SKM-1 treated with dmso at 0.1 percent for 144 hours (cell line): ENCODE measurements at regions not wholly inside any gene's neighbourhood (a gene's known extent, or its start where the extent isn't known, plus 50 kb on each side); places are given as distances from the start of the nearest gene placed in this dataset.

Experiments
- DNase-seq: peaks from one replicate; lab custom pipeline; 2025; ENCODE audit not compliant: unreplicated experiment; lab: John Stamatoyannopoulos, UW

DNA sequence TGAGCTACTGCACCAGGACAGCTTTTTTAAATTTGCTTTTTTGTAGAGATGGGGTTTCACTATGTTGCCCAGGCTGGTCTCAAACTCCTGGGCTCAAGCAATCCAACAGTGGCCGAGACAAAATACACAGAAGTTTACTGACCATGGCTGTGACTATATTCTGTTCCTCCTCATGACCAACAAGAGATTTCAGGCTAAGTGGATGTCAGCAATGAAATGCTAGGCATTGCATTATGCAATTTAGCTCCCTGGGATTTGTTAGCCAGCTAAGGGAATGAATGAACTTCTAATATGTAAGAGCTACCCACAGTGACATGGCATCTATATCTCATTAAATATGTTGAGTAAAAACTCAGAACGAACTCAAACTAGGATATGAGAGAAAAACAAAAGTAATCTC is 81.9 kb upstream of the MBOAT2 start:
- DNase-seq = no peak

DNA sequence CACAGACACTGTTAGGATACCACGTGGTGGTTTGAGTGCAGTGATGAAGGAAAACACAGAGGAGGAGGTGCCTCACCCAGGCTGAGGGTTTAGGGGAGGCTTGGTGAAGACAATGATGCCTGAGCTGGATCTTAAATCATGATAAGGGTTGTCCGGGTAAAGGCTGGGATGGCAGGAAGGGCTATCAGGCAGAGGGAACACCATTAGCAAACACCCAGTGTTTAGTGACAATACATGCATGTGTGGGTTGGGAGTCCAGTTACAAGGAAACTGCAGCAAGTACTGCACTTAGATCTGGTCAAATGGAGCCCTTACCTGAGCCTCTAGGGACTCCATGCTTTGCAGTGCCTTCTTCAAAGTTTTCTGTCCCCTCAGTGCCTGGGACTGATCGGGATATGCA is 79.8 kb upstream of the MBOAT2 start:
- DNase-seq = no peak

DNA sequence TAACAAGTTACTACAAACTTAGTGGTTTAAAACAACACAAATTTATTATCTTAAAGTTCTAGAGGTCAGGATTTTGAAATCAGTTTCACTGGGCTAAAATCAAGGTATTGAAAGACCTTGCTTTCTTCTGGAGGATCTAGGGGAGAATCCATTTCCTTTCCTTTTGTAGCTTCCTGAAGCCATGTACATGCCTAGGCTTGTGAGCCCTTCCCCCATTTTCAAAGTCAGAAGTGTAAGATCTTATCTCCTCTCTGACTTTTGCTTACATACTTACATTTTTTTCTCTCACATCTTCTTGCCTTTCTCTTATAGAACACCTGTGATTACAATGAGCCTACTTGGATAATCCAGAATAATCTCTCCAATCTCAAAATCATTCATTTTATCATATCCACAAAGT is 78.7 kb upstream of the MBOAT2 start:
- DNase-seq = no peak

DNA sequence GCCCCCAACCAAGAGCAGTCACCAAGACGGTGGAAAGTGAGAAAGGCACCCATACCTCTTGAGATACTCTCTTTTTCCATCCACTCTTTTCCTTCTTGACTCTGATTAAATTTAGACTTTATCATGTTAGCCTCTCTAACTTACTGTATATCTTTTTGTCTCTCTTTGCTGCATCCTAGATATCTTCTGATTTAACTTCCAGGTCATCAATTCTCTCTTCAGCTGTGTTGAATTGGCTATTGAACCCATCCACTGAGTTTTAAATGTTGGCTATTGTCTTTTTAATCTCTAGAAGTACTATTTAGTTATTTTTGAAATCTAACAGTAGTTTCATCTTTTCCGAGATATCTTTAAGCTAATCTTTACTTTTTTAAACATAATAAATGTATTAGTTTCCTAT is 78.3 kb upstream of the MBOAT2 start:
- DNase-seq = no peak

DNA sequence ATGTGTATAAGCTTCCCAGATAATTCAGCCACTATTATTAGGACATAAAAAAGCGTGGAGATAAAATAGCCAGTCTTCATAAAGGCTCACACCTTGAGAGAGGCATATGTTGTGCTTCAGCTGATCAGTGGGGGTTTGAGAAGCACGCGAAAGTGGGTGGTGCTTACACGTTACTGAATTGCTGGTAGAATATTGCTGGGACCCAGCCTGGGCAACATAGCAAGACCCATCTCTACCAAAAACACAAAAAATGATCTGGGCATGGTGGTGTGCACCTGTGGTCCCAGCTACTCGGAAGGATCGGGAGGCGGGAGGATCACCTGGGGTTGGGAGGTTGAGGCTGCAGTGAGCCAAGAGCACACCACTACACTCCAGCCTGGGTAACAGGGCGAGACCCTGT is 74.9 kb upstream of the MBOAT2 start:
- DNase-seq = no peak

DNA sequence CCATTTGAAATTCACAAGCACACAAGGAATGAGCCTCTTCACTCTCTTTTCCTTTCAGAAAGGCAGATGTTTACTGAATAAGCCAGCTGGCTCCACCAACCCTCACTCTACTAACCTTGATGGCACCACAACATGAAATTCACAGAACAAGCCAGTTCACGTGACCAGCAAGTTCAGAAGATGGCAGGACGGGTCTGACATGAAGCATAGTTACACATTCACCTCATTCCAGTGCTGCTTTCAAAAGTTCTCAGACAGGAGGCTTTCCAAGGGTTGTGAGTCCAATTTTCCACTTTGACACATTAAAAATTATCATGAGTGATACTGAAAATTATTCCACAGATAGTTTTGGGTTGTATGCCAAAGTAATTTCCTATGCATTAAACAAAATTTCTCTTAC is 74.2 kb upstream of the MBOAT2 start:
- no peak for DNase-seq

DNA sequence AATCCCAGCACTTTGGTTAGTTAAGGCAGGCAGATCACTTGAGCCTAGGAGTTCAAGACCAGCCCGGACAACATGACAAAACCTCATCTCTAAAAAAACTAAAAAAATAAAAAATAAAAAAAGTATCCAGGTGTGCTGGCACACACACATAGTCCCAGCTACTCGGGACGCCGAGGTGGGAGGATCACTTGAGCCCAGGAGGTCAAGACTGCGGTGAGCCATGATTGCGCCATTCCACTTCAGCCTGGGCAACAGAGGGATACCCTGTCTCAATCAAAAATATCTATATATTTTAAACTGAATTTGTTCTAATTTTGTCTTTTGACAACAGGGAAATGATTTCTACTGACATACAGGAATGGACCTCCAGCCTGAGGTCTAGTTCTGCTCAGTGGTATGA is 73.3 kb upstream of the MBOAT2 start:
- DNase-seq = no peak

DNA sequence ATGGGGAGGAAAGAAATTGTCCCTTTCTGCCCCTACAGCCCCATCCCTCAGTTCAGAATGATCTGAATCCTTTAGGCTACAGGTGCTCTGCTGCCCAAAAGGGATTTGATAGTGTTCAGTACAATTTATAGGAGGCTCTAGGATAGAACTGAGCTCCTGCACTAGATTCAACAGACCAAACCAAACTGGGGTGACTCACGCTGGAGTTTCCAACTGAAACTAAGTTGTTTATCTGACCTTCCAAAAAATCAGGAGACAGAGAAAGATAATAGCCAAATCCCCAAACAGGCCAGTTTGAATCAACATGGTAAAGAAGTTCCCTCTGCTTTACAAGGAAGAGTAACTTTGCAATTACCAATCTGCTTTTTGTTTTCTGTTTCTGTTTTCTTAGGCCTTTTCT is 72.7 kb upstream of the MBOAT2 start:
- no peak for DNase-seq

DNA sequence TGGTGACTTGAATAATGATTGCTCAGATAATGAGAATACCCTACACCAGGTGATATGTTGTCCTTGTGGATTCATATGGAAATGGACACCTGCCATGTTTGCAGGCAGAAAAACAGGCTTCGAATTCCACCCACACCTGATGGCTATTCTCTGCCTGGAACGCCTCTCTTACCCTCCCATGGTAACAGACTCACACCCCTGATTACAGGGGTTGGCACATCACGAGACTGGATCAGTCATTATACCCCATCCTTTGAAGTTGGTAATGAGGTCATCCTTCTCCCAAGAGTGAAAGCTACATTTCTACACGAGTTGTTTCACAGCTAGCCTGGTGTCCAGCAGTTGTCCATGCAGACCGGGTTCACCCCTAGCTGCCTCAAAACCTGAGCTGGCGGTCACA is 71.4 kb upstream of the MBOAT2 start:
- no peak for DNase-seq

DNA sequence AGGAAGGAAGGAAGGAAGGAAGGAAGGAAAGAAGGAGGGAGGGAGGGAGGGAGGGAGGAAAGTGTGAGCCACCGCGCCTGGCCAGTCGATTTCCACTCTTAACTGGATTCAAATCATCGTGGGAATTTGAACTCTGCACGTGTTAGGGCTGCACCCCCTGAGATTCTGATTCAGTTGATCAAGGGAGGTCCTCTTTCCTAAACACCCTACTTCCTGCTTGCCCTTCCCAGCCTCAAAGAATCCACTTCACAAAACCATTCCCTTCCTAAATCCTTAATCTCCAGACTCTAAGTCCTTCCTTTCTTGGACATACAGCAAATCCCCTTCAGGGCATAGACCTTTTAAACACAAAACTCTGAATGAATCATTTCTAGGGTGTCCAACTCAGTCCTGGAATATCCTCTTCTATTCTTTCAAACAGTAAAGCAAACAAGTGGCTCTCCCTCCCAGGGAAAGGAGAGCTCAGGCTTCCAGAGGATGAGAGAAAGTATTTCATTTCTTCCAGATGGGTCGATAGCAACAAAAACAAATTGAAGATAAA is 68.2 kb upstream of the MBOAT2 start:
- DNase-seq = no peak

DNA sequence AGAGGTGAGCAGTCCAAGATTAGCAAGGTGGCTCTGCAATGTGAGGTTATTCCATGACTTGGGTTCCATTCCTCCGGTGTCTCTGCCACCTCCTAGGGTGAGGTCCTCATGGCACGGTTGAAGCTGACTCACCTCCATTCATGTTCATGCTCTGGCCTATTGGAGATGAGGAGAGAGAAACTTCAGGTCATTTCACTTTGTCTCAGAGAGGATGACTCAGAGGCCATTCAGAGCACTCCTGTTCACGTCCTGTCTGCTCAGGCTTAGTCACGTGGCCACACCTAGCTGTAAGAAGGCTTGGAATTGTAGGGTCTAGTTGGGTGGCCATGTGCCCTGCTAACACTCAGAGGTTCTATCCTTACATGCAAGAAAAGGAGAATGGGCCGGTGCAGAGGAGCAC is 67.5 kb upstream of the MBOAT2 start:
- DNase-seq = no peak

DNA sequence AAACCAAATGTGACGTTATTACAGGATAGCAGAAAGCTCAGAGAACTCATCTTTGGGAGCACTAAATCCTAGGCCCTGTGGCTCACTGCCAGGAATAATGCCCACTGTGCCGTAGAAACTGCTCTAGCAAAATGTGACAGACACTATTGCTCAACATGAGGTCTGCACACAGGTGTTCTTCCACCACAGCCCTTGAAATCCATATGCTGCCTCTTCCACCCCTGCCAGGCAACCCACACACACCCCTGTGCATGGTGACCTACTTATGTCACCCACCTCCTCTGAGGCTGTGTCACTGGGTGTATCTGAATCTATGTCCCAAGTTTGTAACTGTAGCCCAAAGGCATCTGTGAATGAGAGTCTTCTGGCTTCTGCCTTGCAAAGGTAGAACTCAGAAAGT is 66.1 kb upstream of the MBOAT2 start:
- no peak for DNase-seq

DNA sequence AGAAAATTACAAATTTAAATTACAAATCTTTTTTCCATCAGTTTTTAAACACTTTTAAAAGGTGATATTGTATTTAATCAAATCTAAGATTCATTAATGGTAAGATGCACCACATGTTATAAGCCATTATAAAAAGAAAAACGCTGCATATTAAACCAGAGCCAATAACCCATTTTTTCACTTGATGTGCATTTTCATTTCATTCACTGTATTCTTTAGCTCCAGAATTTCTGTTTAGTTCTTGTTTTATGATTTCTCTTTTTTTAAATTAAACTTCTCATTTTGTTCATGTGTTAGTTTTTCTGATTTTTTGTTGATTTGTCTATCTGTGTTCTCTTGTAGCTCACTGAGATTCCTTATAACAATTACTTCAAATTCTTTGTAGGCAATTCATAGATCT is 62.4 kb upstream of the MBOAT2 start:
- no peak for DNase-seq

DNA sequence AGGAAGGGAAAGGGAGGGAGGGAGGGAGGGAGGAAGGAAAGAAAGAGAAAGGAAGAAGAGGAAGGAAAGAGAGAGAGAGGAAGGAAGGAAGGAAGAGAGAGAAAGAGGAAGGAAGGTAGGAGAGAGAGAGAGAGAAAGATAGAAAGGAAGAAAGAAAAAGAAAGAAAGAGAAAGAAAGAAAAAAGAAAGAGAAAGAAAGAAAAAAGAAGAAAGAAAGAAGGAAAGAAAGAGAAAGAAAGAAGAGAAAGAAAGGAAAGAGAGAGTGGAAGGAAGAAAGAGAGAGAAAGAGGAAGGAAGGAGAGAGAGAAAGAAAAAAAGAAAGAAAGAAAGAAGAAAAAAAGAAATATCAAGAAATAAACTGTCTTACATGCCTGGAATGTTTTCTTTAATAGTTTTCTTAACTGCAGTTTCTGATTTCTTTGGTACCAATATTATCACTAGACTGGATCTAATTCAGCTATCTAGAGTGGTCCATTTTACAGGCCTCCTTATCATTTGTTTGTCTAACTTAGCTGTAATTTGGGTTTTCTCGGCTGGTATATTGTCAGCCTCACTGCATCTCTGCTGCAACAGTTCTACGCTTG is 59.6 kb upstream of the MBOAT2 start:
- DNase-seq = no peak

DNA sequence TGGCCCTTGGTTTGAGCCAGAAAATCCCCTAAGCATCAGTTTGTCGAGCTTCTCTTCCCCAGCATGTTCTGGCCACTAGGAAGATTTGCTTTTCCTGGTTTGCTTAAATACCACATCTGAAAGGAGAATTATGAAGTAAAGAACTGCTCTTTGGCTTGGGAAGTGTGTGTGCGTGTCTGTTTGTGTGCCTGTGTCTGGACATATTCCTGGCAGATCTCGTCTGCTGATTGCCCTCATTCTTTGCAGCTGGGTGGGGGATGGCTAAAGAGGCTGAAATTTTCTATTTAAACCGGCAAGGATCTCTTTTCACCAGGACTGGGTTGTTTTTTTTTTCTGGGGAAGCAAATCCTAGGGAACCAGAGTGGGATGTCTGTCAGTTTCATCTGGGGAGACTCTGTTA is 57.3 kb upstream of the MBOAT2 start:
- DNase-seq = no peak

DNA sequence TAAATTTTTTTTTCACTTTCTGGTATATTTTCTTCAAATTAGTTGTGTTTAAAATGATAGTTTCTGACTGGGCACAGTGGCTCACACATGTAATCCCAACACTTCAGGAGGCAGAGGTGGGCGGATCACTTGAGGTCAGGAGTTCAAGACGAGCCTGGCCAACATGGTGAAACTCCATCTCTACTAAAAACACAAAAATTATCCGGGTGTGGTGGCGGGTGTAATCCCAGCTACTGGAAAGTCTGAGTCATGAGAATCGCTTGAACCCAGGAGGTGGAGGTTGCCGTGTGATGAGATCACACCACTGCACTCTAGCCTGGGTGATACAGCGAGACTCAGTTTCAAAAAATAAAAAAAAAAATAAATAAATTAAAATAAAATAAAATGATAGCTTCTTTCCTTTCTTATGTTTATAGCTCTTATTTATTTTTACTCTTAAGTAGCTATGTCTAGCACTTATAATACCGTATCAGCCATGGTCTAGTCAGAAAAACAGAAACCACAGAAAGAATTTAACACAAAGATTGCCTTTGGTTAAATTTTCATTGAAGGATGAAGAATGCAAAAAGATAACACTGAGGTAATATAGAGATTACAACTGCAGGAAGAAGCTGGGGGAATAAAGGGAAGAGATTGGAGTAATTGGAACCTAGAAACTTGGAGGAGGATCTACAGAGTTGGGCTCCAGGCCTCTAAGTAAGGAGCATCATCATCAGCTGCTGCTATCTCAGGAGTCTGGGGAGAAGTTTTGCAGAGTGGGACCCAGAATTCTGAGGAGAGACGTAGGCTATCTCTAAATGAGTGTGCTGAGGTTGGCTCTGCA is 54.7 kb upstream of the MBOAT2 start:
- DNase-seq = no peak

DNA sequence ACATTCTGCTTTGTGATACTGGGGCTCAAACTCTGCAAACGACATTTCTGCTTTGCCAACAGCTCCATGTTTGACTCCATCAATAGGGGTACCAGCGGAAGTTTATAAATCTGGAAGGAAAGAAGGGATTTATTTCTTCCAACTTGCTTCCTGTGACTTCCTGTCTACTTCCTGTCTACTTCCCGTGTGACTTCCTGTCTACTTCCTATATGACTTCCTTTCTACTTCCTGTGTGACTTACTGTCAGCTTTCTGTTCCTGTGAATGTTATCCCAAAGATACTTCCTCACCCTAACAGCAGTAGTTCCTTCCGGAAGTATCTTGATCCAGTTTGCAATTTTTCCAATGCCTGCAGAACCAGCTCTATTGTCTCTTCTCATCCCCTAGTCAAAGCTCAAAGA is 52.0 kb upstream of the MBOAT2 start:
- DNase-seq = no peak

DNA sequence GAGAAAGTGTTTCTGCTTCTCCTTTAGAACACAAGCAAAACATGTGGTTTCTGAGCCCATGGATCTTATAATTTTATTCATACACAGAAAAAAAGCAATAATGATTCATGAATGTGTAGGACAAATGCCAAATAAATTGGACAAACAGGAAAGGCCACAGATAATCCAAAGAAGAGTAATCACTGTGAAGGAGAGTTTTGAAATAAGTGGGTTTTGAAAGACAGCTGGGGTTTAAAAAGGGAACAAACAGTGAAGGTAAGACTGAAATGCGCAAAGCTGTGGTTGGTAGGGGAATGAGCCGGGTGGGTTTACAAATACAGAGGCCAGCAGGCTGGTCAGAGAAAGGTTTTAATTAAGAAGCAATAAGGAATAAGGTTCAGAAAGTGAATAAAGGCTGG is 50.0 kb upstream of the MBOAT2 start:
- DNase-seq = peak; percentile 64
